Activated naive CD4-positive, alpha-beta T cell treated with anti-CD3 and anti-CD28 coated beads, Interleukin-2, amount 50 U/mL, for 24 hours (primary cell): ENCODE measurements at regions not wholly inside any gene's neighbourhood (a gene's known extent, or its start where the extent isn't known, plus 50 kb on each side); places are given as distances from the start of the nearest gene placed in this dataset.
"Not testable (repeated sequence)": the region's sequence is repeated elsewhere in the genome, so short reads cannot be mapped to it uniquely, and the experiment has no call there.

Experiments used
- H3K27ac Mint-ChIP-seq: one replicate; pipeline ENCODE4 v1.8.0; 2021; ENCODE audit warnings: mild to moderate bottlenecking, mixed read lengths
- H3K27me3 Mint-ChIP-seq: one replicate; pipeline ENCODE4 v1.8.0; 2021; ENCODE audit warnings: mixed read lengths
- H3K36me3 Mint-ChIP-seq: one replicate; pipeline ENCODE4 v1.8.0; 2021; ENCODE audit warnings: mixed read lengths
- H3K4me1 Mint-ChIP-seq: one replicate; pipeline ENCODE4 v1.8.0; 2021; ENCODE audit warnings: mixed read lengths
- H3K4me3 Mint-ChIP-seq: one replicate; pipeline ENCODE4 v1.8.0; 2021; ENCODE audit warnings: mild to moderate bottlenecking, mixed read lengths
- H3K9me3 Mint-ChIP-seq: one replicate; pipeline ENCODE4 v1.8.0; 2021; ENCODE audit warnings: mixed read lengths

GRCh38 chr4:162475246-162475645 lies 311.4 kb upstream of the FSTL5 start:
- Mint-ChIP-seq H3K27me3 (no peaks in the 10 kb centered on the region), H3K4me3 (no peak overlapping the region), H3K4me1 (no peaks in the 10 kb centered on the region), H3K9me3 (no peaks in the 10 kb centered on the region), H3K27ac (no peak overlapping the region), H3K36me3 (no peaks in the 10 kb centered on the region)

- H3K4me1 Mint-ChIP-seq = no peaks in the 10 kb centered on the region
- H3K9me3 Mint-ChIP-seq = no peaks in the 10 kb centered on the region
These were observed 306.2 kb upstream of the FSTL5 start for GRCh38 chr4:162469977-162470376.

GRCh38 chr4:162465356-162465755 lies 301.6 kb upstream of the FSTL5 start:
- not testable (repeated sequence) for H3K4me3 Mint-ChIP-seq, H3K27ac Mint-ChIP-seq, H3K9me3 Mint-ChIP-seq, H3K4me1 Mint-ChIP-seq, H3K27me3 Mint-ChIP-seq, H3K36me3 Mint-ChIP-seq

More at GRCh38 chr4:162469977-162470376, 306.2 kb upstream of the FSTL5 start:
- Mint-ChIP-seq H3K36me3 (no peaks in the 10 kb centered on the region), H3K27ac (no peak overlapping the region), H3K4me3 (no peak overlapping the region), H3K27me3 (no peaks in the 10 kb centered on the region)

- Mint-ChIP-seq H3K9me3 (no peaks in the 10 kb centered on the region), H3K27ac (no peak overlapping the region), H3K36me3 (no peaks in the 10 kb centered on the region), H3K27me3 (no peaks in the 10 kb centered on the region), H3K4me3 (no peak overlapping the region), H3K4me1 (no peaks in the 10 kb centered on the region)
These were observed 298.2 kb upstream of the FSTL5 start for GRCh38 chr4:162461952-162462351.

DNA sequence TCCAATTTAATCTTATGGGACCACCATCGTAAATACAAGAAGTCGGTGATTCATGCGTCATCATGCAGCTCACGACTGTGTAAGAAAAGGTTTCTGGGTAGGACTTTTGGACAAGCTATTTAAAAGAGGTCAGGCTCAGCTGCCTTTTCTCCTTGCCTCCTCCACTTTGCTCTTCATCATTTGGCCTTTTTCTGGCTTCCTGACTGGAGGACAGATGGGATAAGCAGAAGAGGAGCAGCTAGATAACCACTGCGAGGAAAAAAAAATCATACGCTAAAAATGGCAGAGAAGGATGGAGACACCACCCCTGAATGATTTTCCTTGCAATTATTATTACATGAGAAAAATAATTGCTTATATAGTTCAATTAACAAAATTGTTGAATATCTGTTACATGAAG lies 294.3 kb upstream of the FSTL5 start:
- H3K36me3 Mint-ChIP-seq = no peaks in the 10 kb centered on the region
- H3K27ac Mint-ChIP-seq = no peak overlapping the region

GRCh38 chr4:162457071-162457865 lies 293.5 kb upstream of the FSTL5 start:
- Mint-ChIP-seq H3K4me3 (no peak overlapping the region), H3K36me3 (no peaks in the 10 kb centered on the region), H3K9me3 (no peaks in the 10 kb centered on the region), H3K4me1 (no peaks in the 10 kb centered on the region), H3K27me3 (no peaks in the 10 kb centered on the region), H3K27ac (no peak overlapping the region)

More for the DNA sequence above, 294.3 kb upstream of the FSTL5 start:
- H3K27me3 Mint-ChIP-seq = no peaks in the 10 kb centered on the region
- H3K9me3 Mint-ChIP-seq = no peaks in the 10 kb centered on the region
- H3K4me3 Mint-ChIP-seq = no peak overlapping the region
- no peaks in the 10 kb centered on the region for H3K4me1 Mint-ChIP-seq

- H3K9me3 Mint-ChIP-seq = no peaks in the 10 kb centered on the region
- no peak overlapping the region for H3K27ac Mint-ChIP-seq
- H3K4me1 Mint-ChIP-seq = no peaks in the 10 kb centered on the region
- H3K36me3 Mint-ChIP-seq = no peaks in the 10 kb centered on the region
- H3K4me3 Mint-ChIP-seq = no peak overlapping the region
- H3K27me3 Mint-ChIP-seq = no peaks in the 10 kb centered on the region
These were observed 292.3 kb upstream of the FSTL5 start for GRCh38 chr4:162456106-162456505.

DNA sequence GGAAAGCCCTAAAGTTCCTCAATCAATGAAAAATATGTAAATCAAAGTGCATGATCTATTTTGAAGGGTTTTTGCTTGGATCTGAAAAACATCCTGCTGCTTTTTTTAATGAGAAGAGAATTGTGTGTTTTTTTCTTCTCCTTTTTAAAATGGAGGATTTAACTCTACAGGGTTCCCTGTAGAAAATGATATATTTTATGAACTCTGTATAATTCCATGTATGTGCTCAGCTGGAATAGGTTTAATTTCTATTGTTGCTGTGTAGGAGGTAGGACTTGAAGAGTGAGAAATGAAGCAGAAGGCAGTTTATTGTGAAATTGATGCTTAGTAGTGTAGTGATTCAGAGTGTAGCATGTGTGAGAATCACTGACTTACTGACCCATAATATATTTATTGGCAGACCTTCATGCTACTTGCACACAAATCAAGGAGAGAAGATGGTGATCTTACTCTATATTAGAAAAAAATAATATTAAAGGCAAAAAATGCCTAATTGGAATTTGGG lies 286.8 kb upstream of the FSTL5 start:
- no peaks in the 10 kb centered on the region for H3K27me3 Mint-ChIP-seq
- no peaks in the 10 kb centered on the region for H3K4me1 Mint-ChIP-seq
- H3K4me3 Mint-ChIP-seq = no peak overlapping the region
- H3K9me3 Mint-ChIP-seq = no peaks in the 10 kb centered on the region
- no peak overlapping the region for H3K27ac Mint-ChIP-seq
- no peaks in the 10 kb centered on the region for H3K36me3 Mint-ChIP-seq

GRCh38 chr4:162443510-162443909 lies 279.7 kb upstream of the FSTL5 start:
- Mint-ChIP-seq H3K36me3 (no peaks in the 10 kb centered on the region), H3K27me3 (no peaks in the 10 kb centered on the region), H3K9me3 (no peaks in the 10 kb centered on the region), H3K4me3 (no peak overlapping the region), H3K27ac (no peak overlapping the region), H3K4me1 (no peaks in the 10 kb centered on the region)

- H3K27ac Mint-ChIP-seq = no peak overlapping the region
- H3K27me3 Mint-ChIP-seq = no peaks in the 10 kb centered on the region
- H3K4me1 Mint-ChIP-seq = no peaks in the 10 kb centered on the region
- no peaks in the 10 kb centered on the region for H3K9me3 Mint-ChIP-seq
- no peaks in the 10 kb centered on the region for H3K36me3 Mint-ChIP-seq
- no peak overlapping the region for H3K4me3 Mint-ChIP-seq
These were observed 278.3 kb upstream of the FSTL5 start for GRCh38 chr4:162442128-162442527.

DNA sequence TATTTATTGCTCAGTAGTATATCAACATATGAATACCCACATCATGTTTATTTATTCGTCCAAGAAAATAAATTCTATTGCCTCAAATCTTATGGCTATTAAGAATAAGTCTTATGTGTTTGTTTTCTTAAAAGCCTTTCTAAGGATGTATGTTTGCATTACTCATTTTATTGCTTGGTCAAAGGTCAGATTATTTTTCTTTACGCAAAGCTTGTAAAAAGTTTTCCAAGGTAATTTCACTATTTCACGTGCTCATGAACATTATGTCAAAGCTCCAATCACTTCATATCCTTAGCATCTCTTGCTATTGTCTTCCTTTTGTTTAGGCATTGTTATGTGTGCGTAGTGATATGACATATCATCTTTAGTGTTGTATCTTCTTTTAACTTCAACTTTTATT lies 258.5 kb upstream of the FSTL5 start:
- H3K9me3 Mint-ChIP-seq = peaks cover 4% of the 10 kb centered on the region
- H3K36me3 Mint-ChIP-seq = no peaks in the 10 kb centered on the region
- H3K27me3 Mint-ChIP-seq = no peaks in the 10 kb centered on the region
- no peak overlapping the region for H3K4me3 Mint-ChIP-seq
- no peaks in the 10 kb centered on the region for H3K4me1 Mint-ChIP-seq
- H3K27ac Mint-ChIP-seq = no peak overlapping the region

- Mint-ChIP-seq H3K4me3 (no peak overlapping the region), H3K27ac (no peak overlapping the region), H3K4me1 (no peaks in the 10 kb centered on the region), H3K9me3 (no peaks in the 10 kb centered on the region), H3K36me3 (no peaks in the 10 kb centered on the region), H3K27me3 (no peaks in the 10 kb centered on the region)
These were observed 247.1 kb upstream of the FSTL5 start for GRCh38 chr4:162410854-162411253.

- Mint-ChIP-seq H3K36me3 (no peaks in the 10 kb centered on the region), H3K4me1 (no peaks in the 10 kb centered on the region), H3K9me3 (no peaks in the 10 kb centered on the region), H3K27me3 (no peaks in the 10 kb centered on the region), H3K4me3 (no peak overlapping the region), H3K27ac (no peak overlapping the region)
These were observed 245.2 kb upstream of the FSTL5 start for GRCh38 chr4:162409048-162409447.

- Mint-ChIP-seq H3K9me3 (no peaks in the 10 kb centered on the region), H3K27me3 (no peaks in the 10 kb centered on the region), H3K4me3 (no peak overlapping the region), H3K36me3 (no peaks in the 10 kb centered on the region), H3K27ac (no peak overlapping the region), H3K4me1 (no peaks in the 10 kb centered on the region)
These were observed 244.5 kb upstream of the FSTL5 start for GRCh38 chr4:162408309-162408708.

GRCh38 chr4:162406637-162407365 lies 243.0 kb upstream of the FSTL5 start:
- no peaks in the 10 kb centered on the region for H3K27me3 Mint-ChIP-seq
- H3K4me1 Mint-ChIP-seq = no peaks in the 10 kb centered on the region
- H3K4me3 Mint-ChIP-seq = no peak overlapping the region
- H3K27ac Mint-ChIP-seq = no peak overlapping the region
- no peaks in the 10 kb centered on the region for H3K9me3 Mint-ChIP-seq
- no peaks in the 10 kb centered on the region for H3K36me3 Mint-ChIP-seq

GRCh38 chr4:162403932-162404331 lies 240.1 kb upstream of the FSTL5 start:
- no peaks in the 10 kb centered on the region for H3K4me1 Mint-ChIP-seq
- no peaks in the 10 kb centered on the region for H3K27me3 Mint-ChIP-seq
- H3K4me3 Mint-ChIP-seq = no peak overlapping the region
- H3K9me3 Mint-ChIP-seq = no peaks in the 10 kb centered on the region
- H3K27ac Mint-ChIP-seq = no peak overlapping the region
- H3K36me3 Mint-ChIP-seq = no peaks in the 10 kb centered on the region
